ENCODE measurements at regions not wholly inside any gene's neighbourhood (a gene's known extent, or its start where the extent isn't known, plus 50 kb on each side); places are given as distances from the start of the nearest gene placed in this dataset.

- DNase-seq = no peak
Observed at GRCh38 chr3:180092889-180093288, 56.2 kb upstream of the PEX5L start.

GRCh38 chr3:180093535-180093934 is 56.8 kb upstream of the PEX5L start:
- DNase-seq = no peak

- DNase-seq = no peak
Observed at GRCh38 chr3:180097626-180098025, 60.9 kb upstream of the PEX5L start.

GRCh38 chr3:180102134-180102533 is 65.4 kb upstream of the PEX5L start:
- DNase-seq = no peak

- no peak for DNase-seq
Observed at GRCh38 chr3:180102604-180103003, 65.9 kb upstream of the PEX5L start.

GRCh38 chr3:180116203-180116602 is 79.5 kb upstream of the PEX5L start:
- DNase-seq = no peak

GRCh38 chr3:180116658-180117057 is 79.9 kb upstream of the PEX5L start:
- no peak for DNase-seq

- no peak for DNase-seq
Observed at GRCh38 chr3:180117381-180118163, 80.8 kb upstream of the PEX5L start.

GRCh38 chr3:180119567-180119966 is 82.8 kb upstream of the PEX5L start:
- DNase-seq = no peak

GRCh38 chr3:180123928-180124327 is 87.2 kb upstream of the PEX5L start:
- peak; percentile 15 for DNase-seq

GRCh38 chr3:180131169-180131568 is 94.4 kb upstream of the PEX5L start:
- no peak for DNase-seq

GRCh38 chr3:180135101-180135500 is 98.4 kb upstream of the PEX5L start:
- no peak for DNase-seq

GRCh38 chr3:180138871-180139270 is 102.1 kb upstream of the PEX5L start:
- no peak for DNase-seq

GRCh38 chr3:180142041-180142440 is 105.3 kb upstream of the PEX5L start:
- no peak for DNase-seq

GRCh38 chr3:180142472-180142871 is 105.7 kb upstream of the PEX5L start:
- no peak for DNase-seq

- DNase-seq = no peak
Observed at GRCh38 chr3:180161770-180162169, 125.0 kb upstream of the PEX5L start.

GRCh38 chr3:180175572-180175971 is 138.8 kb upstream of the PEX5L start:
- DNase-seq = no peak

- no peak for DNase-seq
Observed at GRCh38 chr3:180176059-180176458, 139.3 kb upstream of the PEX5L start.

GRCh38 chr3:180177255-180177654 is 140.5 kb upstream of the PEX5L start:
- DNase-seq = no peak

- no peak for DNase-seq
Observed at GRCh38 chr3:180179562-180179961, 142.8 kb upstream of the PEX5L start.

- no peak for DNase-seq
Observed at GRCh38 chr3:180180795-180181194, 144.1 kb upstream of the PEX5L start.

- no peak for DNase-seq
Observed at GRCh38 chr3:180181387-180181786, 144.7 kb upstream of the PEX5L start.

GRCh38 chr3:180183346-180183745 is 146.6 kb upstream of the PEX5L start:
- DNase-seq = no peak

- no peak for DNase-seq
Observed at GRCh38 chr3:180184816-180185215, 148.1 kb upstream of the PEX5L start.

GRCh38 chr3:180185650-180186049 is 148.9 kb upstream of the PEX5L start:
- no peak for DNase-seq

All from NCI-H1105 treated with DMSO at 0.1 percent for 48 hours (cell line).